Mesenchymal stem cell (in vitro differentiated cells and primary cell): ENCODE measurements at regions not wholly inside any gene's neighbourhood (a gene's known extent, or its start where the extent isn't known, plus 50 kb on each side); places are given as distances from the start of the nearest gene placed in this dataset.
"Not testable (repeated sequence)": the region's sequence is repeated elsewhere in the genome, so short reads cannot be mapped to it uniquely, and the experiment has no call there.

Experiments
- DNase-seq: peaks from one replicate; pipeline ENCODE4 v3.0.0-alpha.2; 2013
- H2AFZ ChIP-seq: one replicate; pipeline ENCODE4 v1.6.1; 2013; ENCODE audit warnings: low read depth, mild to moderate bottlenecking, control low read depth, inconsistent platforms, low read length, moderate library complexity
- H2AK5ac ChIP-seq: 2 replicates; pipeline ENCODE4 v1.6.1; 2013; ENCODE audit warnings: low read length, moderate library complexity, mild to moderate bottlenecking, inconsistent platforms; ENCODE audit not compliant: severe bottlenecking
- H2BK120ac ChIP-seq: one replicate; pipeline ENCODE4 v1.6.1; 2013; ENCODE audit warnings: low read depth, mild to moderate bottlenecking, inconsistent platforms, low read length, moderate library complexity
- H2BK12ac ChIP-seq, 2 experiments: one replicate each; pipeline ENCODE4 v1.6.1; 2013; ENCODE audit warnings: inconsistent platforms in 2 of 2, low read length in 2 of 2, mild to moderate bottlenecking in 2 of 2, moderate library complexity in 2 of 2, control low read depth in 1 of 2
- H2BK15ac ChIP-seq: one replicate; pipeline ENCODE4 v1.6.1; 2013; ENCODE audit warnings: mild to moderate bottlenecking, low read depth, inconsistent platforms; ENCODE audit not compliant: poor library complexity, severe bottlenecking
- H2BK5ac ChIP-seq: 2 replicates; pipeline ENCODE4 v1.6.1; 2013; ENCODE audit warnings: low read depth, mild to moderate bottlenecking, low read length, control low read depth, inconsistent platforms; ENCODE audit not compliant: poor library complexity, severe bottlenecking
- H3K14ac ChIP-seq, 2 experiments: one replicate each; pipeline ENCODE4 v1.6.1; 2013; ENCODE audit warnings: inconsistent platforms in 2 of 2, low read length in 2 of 2, control low read depth in 1 of 2, mild to moderate bottlenecking in 1 of 2, moderate library complexity in 1 of 2
- H3K18ac ChIP-seq, 2 experiments: one replicate each; pipeline ENCODE4 v1.6.1; 2013; ENCODE audit warnings: inconsistent platforms in 2 of 2, low read length in 2 of 2, control low read depth in 1 of 2, low read depth in 1 of 2, mild to moderate bottlenecking in 1 of 2
- H3K23ac ChIP-seq, 2 experiments: one replicate each; pipeline ENCODE4 v1.6.1; 2013; ENCODE audit warnings: inconsistent platforms in 2 of 2, low read length in 2 of 2, mild to moderate bottlenecking in 2 of 2, moderate library complexity in 2 of 2, control low read depth in 1 of 2
- H3K27ac ChIP-seq: 2 replicates; pipeline ENCODE4 v1.5.1; 2013; ENCODE audit warnings: mild to moderate bottlenecking, moderate library complexity, low read length, control low read depth, inconsistent platforms; ENCODE audit not compliant: poor library complexity, severe bottlenecking
- H3K27me3 ChIP-seq, 2 experiments: 2 replicates each; pipeline versions ENCODE4 v1.6.1 to v1.7.0; 2013; ENCODE audit warnings: low read length in 2 of 2, mild to moderate bottlenecking in 2 of 2, moderate library complexity in 2 of 2, control low read depth in 1 of 2, inconsistent platforms in 1 of 2; ENCODE audit not compliant: control insufficient read depth in 1 of 2, insufficient read depth in 1 of 2
- H3K36me3 ChIP-seq, 2 experiments: 2 replicates each; pipeline versions ENCODE4 v1.6.1 to v1.7.0; 2013; ENCODE audit warnings: low read length in 2 of 2, control low read depth in 1 of 2, inconsistent platforms in 1 of 2, low read depth in 1 of 2, mild to moderate bottlenecking in 1 of 2; ENCODE audit not compliant: insufficient read depth in 2 of 2, control insufficient read depth in 1 of 2
- H3K4ac ChIP-seq, 2 experiments: one replicate each; pipeline ENCODE4 v1.6.1; 2013; ENCODE audit warnings: inconsistent platforms in 2 of 2, low read length in 2 of 2, mild to moderate bottlenecking in 2 of 2, moderate library complexity in 2 of 2, control low read depth in 1 of 2, low read depth in 1 of 2
- H3K4me1 ChIP-seq: 2 replicates; pipeline ENCODE4 v1.6.1; 2013; ENCODE audit warnings: low read depth, low read length, control low read depth; ENCODE audit not compliant: control insufficient read depth, insufficient read depth
- H3K4me2 ChIP-seq: 2 replicates; pipeline ENCODE4 v1.6.1; 2013; ENCODE audit warnings: low read length, mild to moderate bottlenecking, inconsistent platforms; ENCODE audit not compliant: poor library complexity, severe bottlenecking
- H3K4me3 ChIP-seq, 2 experiments: 2 replicates each; pipeline versions ENCODE4 v1.5.1 to v1.7.0; 2013; ENCODE audit warnings: low read length in 2 of 2, mild to moderate bottlenecking in 2 of 2, control low read depth in 1 of 2, low read depth in 1 of 2; ENCODE audit not compliant: insufficient read depth in 1 of 2
- H3K79me1 ChIP-seq: replicated peaks from 2 replicates; pipeline ENCODE4 v1.6.1; 2013; ENCODE audit warnings: mild to moderate bottlenecking, control low read depth, low read length, inconsistent platforms; ENCODE audit not compliant: poor library complexity, severe bottlenecking
- H3K9ac ChIP-seq: 2 replicates; pipeline ENCODE4 v1.7.0; 2013; ENCODE audit warnings: mild to moderate bottlenecking, low read length, moderate library complexity
- H3K9me3 ChIP-seq: 2 replicates; pipeline ENCODE4 v1.7.0; 2013; ENCODE audit warnings: mild to moderate bottlenecking, low read length; ENCODE audit not compliant: control insufficient read depth
- H4K8ac ChIP-seq: one replicate; pipeline ENCODE4 v1.6.1; 2013; ENCODE audit warnings: inconsistent platforms, mild to moderate bottlenecking, low read length, moderate library complexity
- H4K91ac ChIP-seq: one replicate; pipeline ENCODE4 v1.6.1; 2013; ENCODE audit warnings: mild to moderate bottlenecking, low read length, inconsistent platforms
- WGBS: methylation state at CpG from one replicate; pipeline ENCODE4 v1.1.7; 2013; ENCODE audit warnings: mixed read lengths; 5-methylcytosine and 5-hydroxymethylcytosine counted together

- no peak overlapping the region for H3K4ac ChIP-seq
- no peak overlapping the region for H4K91ac ChIP-seq
- no peak for DNase-seq
- no peak overlapping the region for H3K4me2 ChIP-seq
- H2BK12ac ChIP-seq, result no peak overlapping the region
- no peaks in the 10 kb centered on the region for H3K36me3 ChIP-seq
- no peak overlapping the region for H4K8ac ChIP-seq
- no peak overlapping the region for H2BK120ac ChIP-seq
- 85% methylated on average over 20 of the region's 22 CpGs for WGBS
- H2BK15ac ChIP-seq, result no peak overlapping the region
- no peaks in the 10 kb centered on the region for H3K79me1 ChIP-seq
- H3K9me3 ChIP-seq, result peaks cover 13% of the 10 kb centered on the region
- no peak overlapping the region for H2AFZ ChIP-seq
- no peak overlapping the region for H2BK5ac ChIP-seq
- no peak overlapping the region for H3K18ac ChIP-seq
- no peak overlapping the region for H3K23ac ChIP-seq
- H3K4me3 ChIP-seq, result no peak overlapping the region
- H3K14ac ChIP-seq, result no peak overlapping the region
- H3K27ac ChIP-seq, result no peak overlapping the region
- H3K9ac ChIP-seq, result no peak overlapping the region
- H3K27me3 ChIP-seq, result peaks cover 0 to 9% of the 10 kb centered on the region in 2 experiments
- H2AK5ac ChIP-seq, result no peak overlapping the region
- H3K4me1 ChIP-seq, result no peaks in the 10 kb centered on the region
Measured at GRCh38 chr2:239800785-239801386, 224.3 kb downstream of the NDUFA10 start.

- H3K14ac ChIP-seq, result no peak overlapping the region
- H2BK5ac ChIP-seq, result no peak overlapping the region
Measured at GRCh38 chr2:239797316-239797715, 227.8 kb downstream of the NDUFA10 start.

GRCh38 chr2:239795761-239796160, 229.4 kb downstream of the NDUFA10 start:
- not testable (repeated sequence) for H3K27ac ChIP-seq, H3K79me1 ChIP-seq, DNase-seq, H2BK120ac ChIP-seq, H2AFZ ChIP-seq, H4K8ac ChIP-seq, H3K4ac ChIP-seq, H3K4me1 ChIP-seq, H3K4me2 ChIP-seq, H3K36me3 ChIP-seq, H2AK5ac ChIP-seq, H3K9ac ChIP-seq, H3K18ac ChIP-seq, H2BK15ac ChIP-seq, H2BK12ac ChIP-seq, H3K4me3 ChIP-seq, H4K91ac ChIP-seq, H3K14ac ChIP-seq, H3K23ac ChIP-seq, H2BK5ac ChIP-seq
- H3K27me3 ChIP-seq, result peaks cover 0 to 17% of the 10 kb centered on the region in 2 experiments
- WGBS, result 100% methylated on average over 1 of the region's 17 CpGs
- peaks cover 10% of the 10 kb centered on the region for H3K9me3 ChIP-seq

More at GRCh38 chr2:239797316-239797715, 227.8 kb downstream of the NDUFA10 start:
- H3K36me3 ChIP-seq, result no peaks in the 10 kb centered on the region
- no peak overlapping the region for H2BK120ac ChIP-seq
- no peak overlapping the region for H2BK12ac ChIP-seq
- no peak overlapping the region for H3K23ac ChIP-seq
- no peak overlapping the region for H4K8ac ChIP-seq
- peaks cover 13% of the 10 kb centered on the region for H3K9me3 ChIP-seq
- H2BK15ac ChIP-seq, result no peak overlapping the region
- H2AFZ ChIP-seq, result no peak overlapping the region
- no peaks in the 10 kb centered on the region for H3K79me1 ChIP-seq
- no peak overlapping the region for H4K91ac ChIP-seq
- H3K4me3 ChIP-seq, result no peak overlapping the region
- no peak overlapping the region for H2AK5ac ChIP-seq
- H3K18ac ChIP-seq, result no peak overlapping the region
- peaks cover 0 to 4% of the 10 kb centered on the region in 2 experiments for H3K27me3 ChIP-seq
- no peak for DNase-seq
- no peak overlapping the region for H3K4ac ChIP-seq
- no peak overlapping the region for H3K9ac ChIP-seq
- no peaks in the 10 kb centered on the region for H3K4me1 ChIP-seq
- H3K27ac ChIP-seq, result no peak overlapping the region
- H3K4me2 ChIP-seq, result no peak overlapping the region

- Histone ChIP-seq H3K36me3 (no peaks in the 10 kb centered on the region), H3K4me1 (no peaks in the 10 kb centered on the region), H2AFZ (no peak overlapping the region), H3K18ac (no peak overlapping the region), H4K8ac (no peak overlapping the region), H2AK5ac (no peak overlapping the region), H2BK5ac (no peak overlapping the region), H3K23ac (no peak overlapping the region), H3K4ac (no peak overlapping the region), H4K91ac (no peak overlapping the region), H3K14ac (no peak overlapping the region), H2BK120ac (no peak overlapping the region), H2BK15ac (no peak overlapping the region), H3K9me3 (peaks cover 7% of the 10 kb centered on the region), H3K9ac (no peak overlapping the region), H2BK12ac (no peak overlapping the region), H3K27ac (no peak overlapping the region), H3K27me3 (peaks cover 0 to 29% of the 10 kb centered on the region in 2 experiments), H3K4me3 (no peak overlapping the region), H3K79me1 (no peaks in the 10 kb centered on the region), H3K4me2 (no peak overlapping the region)
- 64% methylated on average over 6 of the region's 7 CpGs for WGBS
- DNase-seq, result no peak
Measured at GRCh38 chr2:239793836-239794235, 231.3 kb downstream of the NDUFA10 start.
